ENCODE measurements at regions not wholly inside any gene's neighbourhood (a gene's known extent, or its start where the extent isn't known, plus 50 kb on each side); places are given as distances from the start of the nearest gene placed in this dataset.
"Not testable (repeated sequence)": the region's sequence is repeated elsewhere in the genome, so short reads cannot be mapped to it uniquely, and the experiment has no call there.

GRCh38 chr12:131520553-131520952 lies 190.3 kb upstream of the SFSWAP start:
- not testable (repeated sequence) for DNase-seq (ENCODE audit: extremely low read depth in 1 of 11, low read depth in 9 of 11, low spot score in 4 of 11)

- no peak for DNase-seq (ENCODE audit: extremely low read depth in 1 of 11, low read depth in 9 of 11, low spot score in 4 of 11)
These were observed 189.6 kb upstream of the SFSWAP start for GRCh38 chr12:131521326-131521725.

GRCh38 chr12:131525795-131526508 lies 184.9 kb upstream of the SFSWAP start:
- DNase-seq (ENCODE audit: extremely low read depth in 1 of 11, low read depth in 9 of 11, low spot score in 4 of 11) = no peak

- DNase-seq (ENCODE audit: extremely low read depth in 1 of 11, low read depth in 9 of 11, low spot score in 4 of 11) = no peak
These were observed 183.8 kb upstream of the SFSWAP start for GRCh38 chr12:131527092-131527491.

- no peak for DNase-seq (ENCODE audit: extremely low read depth in 1 of 11, low read depth in 9 of 11, low spot score in 4 of 11)
These were observed 183.2 kb upstream of the SFSWAP start for GRCh38 chr12:131527736-131528135.

GRCh38 chr12:131528144-131528543 lies 182.7 kb upstream of the SFSWAP start:
- no peak for DNase-seq (ENCODE audit: extremely low read depth in 1 of 11, low read depth in 9 of 11, low spot score in 4 of 11)

GRCh38 chr12:131528667-131529066 lies 182.2 kb upstream of the SFSWAP start:
- DNase-seq (ENCODE audit: extremely low read depth in 1 of 11, low read depth in 9 of 11, low spot score in 4 of 11) = no peak

GRCh38 chr12:131529196-131530040 lies 181.5 kb upstream of the SFSWAP start:
- DNase-seq (ENCODE audit: extremely low read depth in 1 of 11, low read depth in 9 of 11, low spot score in 4 of 11) = no peak

GRCh38 chr12:131530041-131530332 lies 180.9 kb upstream of the SFSWAP start:
- DNase-seq (ENCODE audit: extremely low read depth in 1 of 11, low read depth in 9 of 11, low spot score in 4 of 11) = no peak

GRCh38 chr12:131530422-131530821 lies 180.5 kb upstream of the SFSWAP start:
- no peak for DNase-seq (ENCODE audit: extremely low read depth in 1 of 11, low read depth in 9 of 11, low spot score in 4 of 11)

- DNase-seq (ENCODE audit: extremely low read depth in 1 of 11, low read depth in 9 of 11, low spot score in 4 of 11) = no peak
These were observed 177.8 kb upstream of the SFSWAP start for GRCh38 chr12:131533139-131533538.

- no peak for DNase-seq (ENCODE audit: extremely low read depth in 1 of 11, low read depth in 9 of 11, low spot score in 4 of 11)
These were observed 175.1 kb upstream of the SFSWAP start for GRCh38 chr12:131535779-131536178.

- no peak for DNase-seq (ENCODE audit: extremely low read depth in 1 of 11, low read depth in 9 of 11, low spot score in 4 of 11)
These were observed 174.6 kb upstream of the SFSWAP start for GRCh38 chr12:131536337-131536736.

- DNase-seq (ENCODE audit: extremely low read depth in 1 of 11, low read depth in 9 of 11, low spot score in 4 of 11) = no peak
These were observed 174.1 kb upstream of the SFSWAP start for GRCh38 chr12:131536766-131537165.

- peak in 5 of 11 donors; percentile 3 to 27 (median 19) for DNase-seq (ENCODE audit: extremely low read depth in 1 of 11, low read depth in 9 of 11, low spot score in 4 of 11)
These were observed 173.5 kb upstream of the SFSWAP start for GRCh38 chr12:131537267-131537958.

GRCh38 chr12:131539381-131539780 lies 171.5 kb upstream of the SFSWAP start:
- DNase-seq (ENCODE audit: extremely low read depth in 1 of 11, low read depth in 9 of 11, low spot score in 4 of 11) = no peak

GRCh38 chr12:131540138-131540623 lies 170.7 kb upstream of the SFSWAP start:
- no peak for DNase-seq (ENCODE audit: extremely low read depth in 1 of 11, low read depth in 9 of 11, low spot score in 4 of 11)

GRCh38 chr12:131541512-131541911 lies 169.4 kb upstream of the SFSWAP start:
- DNase-seq (ENCODE audit: extremely low read depth in 1 of 11, low read depth in 9 of 11, low spot score in 4 of 11) = not testable (repeated sequence)

- no peak for DNase-seq (ENCODE audit: extremely low read depth in 1 of 11, low read depth in 9 of 11, low spot score in 4 of 11)
These were observed 168.5 kb upstream of the SFSWAP start for GRCh38 chr12:131542351-131542750.

- DNase-seq (ENCODE audit: extremely low read depth in 1 of 11, low read depth in 9 of 11, low spot score in 4 of 11) = no peak
These were observed 167.8 kb upstream of the SFSWAP start for GRCh38 chr12:131543040-131543439.

Measured in renal cortex interstitium (tissue), 11 donors.